ENCODE measurements at regions not wholly inside any gene's neighbourhood (a gene's known extent, or its start where the extent isn't known, plus 50 kb on each side); places are given as distances from the start of the nearest gene placed in this dataset.

DNA sequence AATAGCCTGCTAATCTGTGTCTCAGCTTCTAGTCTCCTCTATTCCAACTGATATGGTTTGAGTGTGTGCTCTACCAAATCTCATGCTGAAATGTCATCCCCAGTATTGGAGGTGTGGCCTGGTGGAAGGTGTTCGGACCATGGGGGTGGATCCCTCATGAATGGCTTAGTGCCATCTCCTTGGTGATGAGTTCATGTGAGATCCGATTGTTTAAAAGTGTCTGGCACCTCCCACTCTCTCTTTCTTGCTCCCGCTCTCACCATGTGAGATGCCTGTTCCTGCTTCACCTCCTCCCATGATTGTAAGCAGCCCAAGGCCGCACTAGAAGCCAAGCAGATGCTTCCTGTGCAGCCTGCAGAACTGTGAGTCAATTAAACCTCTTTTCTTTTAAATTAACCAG lies 73.5 kb upstream of the CAMK1G start:
- TF ChIP-seq, protein P1, sequence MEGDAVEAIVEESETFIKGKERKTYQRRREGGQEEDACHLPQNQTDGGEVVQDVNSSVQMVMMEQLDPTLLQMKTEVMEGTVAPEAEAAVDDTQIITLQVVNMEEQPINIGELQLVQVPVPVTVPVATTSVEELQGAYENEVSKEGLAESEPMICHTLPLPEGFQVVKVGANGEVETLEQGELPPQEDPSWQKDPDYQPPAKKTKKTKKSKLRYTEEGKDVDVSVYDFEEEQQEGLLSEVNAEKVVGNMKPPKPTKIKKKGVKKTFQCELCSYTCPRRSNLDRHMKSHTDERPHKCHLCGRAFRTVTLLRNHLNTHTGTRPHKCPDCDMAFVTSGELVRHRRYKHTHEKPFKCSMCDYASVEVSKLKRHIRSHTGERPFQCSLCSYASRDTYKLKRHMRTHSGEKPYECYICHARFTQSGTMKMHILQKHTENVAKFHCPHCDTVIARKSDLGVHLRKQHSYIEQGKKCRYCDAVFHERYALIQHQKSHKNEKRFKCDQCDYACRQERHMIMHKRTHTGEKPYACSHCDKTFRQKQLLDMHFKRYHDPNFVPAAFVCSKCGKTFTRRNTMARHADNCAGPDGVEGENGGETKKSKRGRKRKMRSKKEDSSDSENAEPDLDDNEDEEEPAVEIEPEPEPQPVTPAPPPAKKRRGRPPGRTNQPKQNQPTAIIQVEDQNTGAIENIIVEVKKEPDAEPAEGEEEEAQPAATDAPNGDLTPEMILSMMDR (conservative IDR thresholded peaks at IDR 0.05; ENCODE audit: low read length), result no peak
- no peak for TF ChIP-seq EZH2phosphoT487 (IDR thresholded peaks at IDR 0.05; ENCODE audit: borderline replicate concordance, low read depth, low read length)
